Glutamatergic neuron (in vitro differentiated cells): ENCODE measurements at regions not wholly inside any gene's neighbourhood (a gene's known extent, or its start where the extent isn't known, plus 50 kb on each side); places are given as distances from the start of the nearest gene placed in this dataset.
"Not testable (repeated sequence)": the region's sequence is repeated elsewhere in the genome, so short reads cannot be mapped to it uniquely, and the experiment has no call there.

Experiments
- DNase-seq: peaks from one replicate; pipeline ENCODE4 v3.0.0; 2022
- H3K27ac Mint-ChIP-seq: one replicate; pipeline ENCODE4 v1.8.0; 2020; ENCODE audit warnings: mild to moderate bottlenecking, mixed read lengths, inconsistent platforms; ENCODE audit not compliant: unreplicated experiment
- H3K27me3 Mint-ChIP-seq: one replicate; pipeline ENCODE4 v1.8.0; 2020; ENCODE audit warnings: mild to moderate bottlenecking, moderate library complexity, mixed read lengths, inconsistent platforms; ENCODE audit not compliant: unreplicated experiment
- H3K36me3 Mint-ChIP-seq: one replicate; pipeline ENCODE4 v1.8.0; 2020; ENCODE audit warnings: mild to moderate bottlenecking, mixed read lengths, inconsistent platforms; ENCODE audit not compliant: unreplicated experiment
- H3K4me1 Mint-ChIP-seq: one replicate; pipeline ENCODE4 v1.8.0; 2020; ENCODE audit warnings: mild to moderate bottlenecking, low read depth, mixed read lengths, inconsistent platforms; ENCODE audit not compliant: unreplicated experiment
- H3K4me3 Mint-ChIP-seq: one replicate; pipeline ENCODE4 v1.8.0; 2020; ENCODE audit warnings: mild to moderate bottlenecking, mixed read lengths, inconsistent platforms; ENCODE audit not compliant: unreplicated experiment
- H3K9me3 Mint-ChIP-seq: one replicate; pipeline ENCODE4 v1.8.0; 2020; ENCODE audit warnings: mild to moderate bottlenecking, moderate library complexity, mixed read lengths, inconsistent platforms; ENCODE audit not compliant: unreplicated experiment
- CTCF ChIP-seq: fragments of 200-600 bp; sonication (generic); IDR thresholded peaks from one replicate; pipeline ENCODE4 v1.5.0; 2021; ENCODE audit not compliant: partially characterized antibody, unreplicated experiment

- no peaks in the 10 kb centered on the region for H3K36me3 Mint-ChIP-seq
- no peaks in the 10 kb centered on the region for H3K9me3 Mint-ChIP-seq
- H3K27me3 Mint-ChIP-seq, result no peaks in the 10 kb centered on the region
- H3K4me3 Mint-ChIP-seq, result no peak overlapping the region
- no peak overlapping the region for H3K27ac Mint-ChIP-seq
- no peak for DNase-seq
- H3K4me1 Mint-ChIP-seq, result peaks cover 2% of the 10 kb centered on the region
- no peak for TF ChIP-seq CTCF
These were observed 1225.7 kb downstream of the OTOL1 start for GRCh38 chr3:162722337-162722736.

GRCh38 chr3:162722796-162723195 is 1226.2 kb downstream of the OTOL1 start:
- H3K27me3 Mint-ChIP-seq, H3K36me3 Mint-ChIP-seq, DNase-seq, H3K4me3 Mint-ChIP-seq, H3K27ac Mint-ChIP-seq, H3K9me3 Mint-ChIP-seq, H3K4me1 Mint-ChIP-seq: not testable (repeated sequence)

- TF ChIP-seq CTCF, result no peak
- Mint-ChIP-seq H3K4me3 (no peak overlapping the region), H3K27me3 (no peaks in the 10 kb centered on the region), H3K4me1 (no peaks in the 10 kb centered on the region), H3K9me3 (no peaks in the 10 kb centered on the region), H3K36me3 (no peaks in the 10 kb centered on the region), H3K27ac (no peak overlapping the region)
- no peak for DNase-seq
These were observed 1233.1 kb downstream of the OTOL1 start for GRCh38 chr3:162729686-162730085.

- H3K27ac Mint-ChIP-seq, H3K9me3 Mint-ChIP-seq, H3K36me3 Mint-ChIP-seq, H3K27me3 Mint-ChIP-seq, H3K4me3 Mint-ChIP-seq, H3K4me1 Mint-ChIP-seq, DNase-seq: not testable (repeated sequence)
These were observed 1235.4 kb downstream of the OTOL1 start for GRCh38 chr3:162731961-162732360.

GRCh38 chr3:162738784-162739183 is 1242.2 kb downstream of the OTOL1 start:
- no peak overlapping the region for H3K27ac Mint-ChIP-seq
- no peaks in the 10 kb centered on the region for H3K9me3 Mint-ChIP-seq
- no peak overlapping the region for H3K4me3 Mint-ChIP-seq

GRCh38 chr3:162740941-162741596 is 1244.5 kb downstream of the OTOL1 start:
- Mint-ChIP-seq H3K9me3 (no peaks in the 10 kb centered on the region), H3K27ac (no peak overlapping the region), H3K27me3 (no peaks in the 10 kb centered on the region), H3K36me3 (no peaks in the 10 kb centered on the region), H3K4me1 (no peaks in the 10 kb centered on the region), H3K4me3 (no peak overlapping the region)
- no peak for DNase-seq
- TF ChIP-seq CTCF, result no peak

More at GRCh38 chr3:162738784-162739183, 1242.2 kb downstream of the OTOL1 start:
- DNase-seq, result no peak
- TF ChIP-seq CTCF, result no peak
- no peaks in the 10 kb centered on the region for H3K27me3 Mint-ChIP-seq
- no peaks in the 10 kb centered on the region for H3K36me3 Mint-ChIP-seq
- no peaks in the 10 kb centered on the region for H3K4me1 Mint-ChIP-seq
